Pancreas (tissue), 10 donors: ENCODE measurements at regions not wholly inside any gene's neighbourhood (a gene's known extent, or its start where the extent isn't known, plus 50 kb on each side); places are given as distances from the start of the nearest gene placed in this dataset.

Experiments
- ATAC-seq, 4 donors: fragments of 200-7000 bp; cut with Tn5 transposase; one replicate each; pipeline versions ENCODE4 v1.8.0 to v1.9.1; 2020; ENCODE audit warnings: mild to moderate bottlenecking in 4 of 4, moderate library complexity in 4 of 4
- DNase-seq, 6 donors: peaks; one replicate each; pipeline ENCODE4 v3.0.0-alpha.2; 2020
- FAIRE-seq: peaks from 2 replicates; lab custom pipeline; 2012; peaks lifted over from hg19 to GRCh38; lab: Jason Lieb, UNC
- H3K27ac ChIP-seq, 4 donors: fragments of 200-600 bp; sonication (generic); 1 replicate in 3 of 4; 2 replicates in 1 of 4; pipeline versions ENCODE4 v1.5.0 to v1.8.0; 2020
- H3K27me3 ChIP-seq, 4 donors: fragments of 200-600 bp; one replicate each; pipeline ENCODE4 v1.8.0; 2021
- H3K36me3 ChIP-seq, 3 donors: fragments of 200-600 bp; sonication (generic) in 1 of 3; one replicate each; pipeline versions ENCODE4 v1.5.0 to v1.8.0; 2020 to 2021
- H3K4me1 ChIP-seq, 3 donors: fragments of 200-600 bp; one replicate each; pipeline ENCODE4 v1.8.0; 2021
- H3K4me3 ChIP-seq, 4 donors: fragments of 200-600 bp; sonication (generic) in 2 of 4; one replicate each; pipeline versions ENCODE4 v1.5.0 to v1.8.0; 2020 to 2021
- H3K9me3 ChIP-seq, 4 donors: fragments of 200-600 bp; one replicate each; pipeline ENCODE4 v1.8.0; 2021
- WGBS, 2 donors: extraction: QIAGEN DNeasy Blood & Tissue Kit; methylation state at CpG; one replicate each; pipeline ENCODE4 v1.1.7; 2013; 5-methylcytosine and 5-hydroxymethylcytosine counted together
- intact Hi-C, 3 donors: fragments of 100-400 bp; cut with DNase I; formaldehyde crosslinking; loops; one replicate each; pipeline versions ENCODE4 v1.11.1 to v1.14.2; 2022
- TF ChIP-seq, protein P1 (sequence below), 4 donors: fragments of 200-600 bp; sonication (generic) in 3 of 4; IDR thresholded peaks; one replicate each; pipeline versions ENCODE4 v1.5.0 to v1.8.0; 2021; ENCODE audit warnings: antibody characterized with exemption in 4 of 4
- donor health status: healthy with polysubstance abuse.
- donor health status: DM: no; HTN: no; CAD: no; lungs with moderate emphysema.
- donor health status: DM: no; HTN: no; CAD: no.
- donor health status: control.
- donor health status: control.
- donor health status: Bipolar disorder and iron deficiency.
- donor health status: DM: yes; HTN: yes; CAD: no.
- donor health status: DM: no; HTN: no; CAD: no.
- donor health status: DM: no; HTN: no; CAD: no.
- donor health status: DM: yes; HTN: yes; CAD: no.

DNA sequence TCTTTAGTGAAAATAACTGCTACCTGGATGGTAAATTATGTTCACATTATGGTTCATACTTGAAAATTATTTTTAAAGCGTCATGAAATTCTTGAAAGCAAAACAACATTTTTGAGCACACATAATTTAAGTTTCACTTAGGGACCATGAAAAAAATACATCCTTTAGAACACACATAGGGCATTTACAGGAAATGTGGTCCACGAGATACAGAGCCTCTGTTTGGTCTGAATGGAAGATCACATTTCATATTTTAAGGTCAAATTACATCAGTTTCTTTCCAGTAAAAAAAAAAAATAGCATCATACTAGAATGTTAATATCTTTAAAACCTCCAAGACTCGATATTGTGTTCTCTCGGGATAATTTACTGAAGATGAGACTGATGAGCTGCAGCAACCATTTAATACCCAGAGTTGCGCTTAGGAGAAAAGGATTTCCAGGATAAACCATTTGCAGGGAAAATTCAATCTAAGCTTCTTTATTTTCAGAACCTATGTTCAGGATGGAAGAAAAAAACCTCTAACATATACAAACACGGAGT, 720.7 kb downstream of the DIAPH3 start:
- H3K27me3 ChIP-seq = no peaks in the 10 kb centered on the region
- DNase-seq (no peak), ATAC-seq (no peak), FAIRE-seq (no peak)
- H3K9me3 ChIP-seq = no peaks in the 10 kb centered on the region
- 76 to 85% methylated on average over 6 of the region's 6 CpGs for WGBS, 2 donors
- TF ChIP-seq, protein P1, sequence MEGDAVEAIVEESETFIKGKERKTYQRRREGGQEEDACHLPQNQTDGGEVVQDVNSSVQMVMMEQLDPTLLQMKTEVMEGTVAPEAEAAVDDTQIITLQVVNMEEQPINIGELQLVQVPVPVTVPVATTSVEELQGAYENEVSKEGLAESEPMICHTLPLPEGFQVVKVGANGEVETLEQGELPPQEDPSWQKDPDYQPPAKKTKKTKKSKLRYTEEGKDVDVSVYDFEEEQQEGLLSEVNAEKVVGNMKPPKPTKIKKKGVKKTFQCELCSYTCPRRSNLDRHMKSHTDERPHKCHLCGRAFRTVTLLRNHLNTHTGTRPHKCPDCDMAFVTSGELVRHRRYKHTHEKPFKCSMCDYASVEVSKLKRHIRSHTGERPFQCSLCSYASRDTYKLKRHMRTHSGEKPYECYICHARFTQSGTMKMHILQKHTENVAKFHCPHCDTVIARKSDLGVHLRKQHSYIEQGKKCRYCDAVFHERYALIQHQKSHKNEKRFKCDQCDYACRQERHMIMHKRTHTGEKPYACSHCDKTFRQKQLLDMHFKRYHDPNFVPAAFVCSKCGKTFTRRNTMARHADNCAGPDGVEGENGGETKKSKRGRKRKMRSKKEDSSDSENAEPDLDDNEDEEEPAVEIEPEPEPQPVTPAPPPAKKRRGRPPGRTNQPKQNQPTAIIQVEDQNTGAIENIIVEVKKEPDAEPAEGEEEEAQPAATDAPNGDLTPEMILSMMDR (IDR thresholded peaks at IDR 0.05) = no peak
- no peak overlapping the region for H3K4me3 ChIP-seq
- no peaks in the 10 kb centered on the region for H3K36me3 ChIP-seq
- peaks cover 0 to 5% (median 0%) of the 10 kb centered on the region in 3 donors for H3K4me1 ChIP-seq
- intact Hi-C loops = no loop called here
- H3K27ac ChIP-seq = no peak overlapping the region

DNA sequence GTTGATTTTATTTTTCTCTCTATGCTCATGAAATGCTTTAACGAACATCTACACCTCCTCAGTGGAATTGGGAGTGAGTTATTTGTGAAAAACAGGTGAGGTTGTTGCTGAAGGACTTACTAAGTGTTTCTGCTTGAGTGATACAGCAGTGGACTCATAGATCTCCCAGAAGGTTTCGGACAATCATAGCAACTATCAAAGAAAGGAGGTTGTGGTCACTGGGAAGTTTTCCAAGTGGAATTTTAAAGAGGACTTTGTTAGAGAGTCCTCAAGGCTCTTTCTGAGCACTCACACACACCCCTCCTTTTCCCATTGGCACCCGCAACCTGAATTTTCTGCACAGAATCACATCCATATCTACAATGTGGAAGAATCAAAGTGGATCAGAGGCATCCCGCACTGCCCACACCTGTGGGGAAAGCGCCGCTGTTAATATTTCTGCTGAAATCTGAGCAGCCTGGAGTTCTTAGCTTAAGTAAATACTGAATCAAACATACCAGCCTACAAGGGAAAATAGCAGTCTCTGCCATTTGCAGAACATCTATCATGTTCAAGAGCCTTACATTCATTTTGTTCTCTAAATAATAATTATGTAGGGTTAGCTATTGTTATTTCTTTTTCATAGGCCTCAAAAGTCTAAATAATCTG, 719.4 kb downstream of the DIAPH3 start:
- peak; percentile 60 to 96 (median 83) for ATAC-seq

DNA sequence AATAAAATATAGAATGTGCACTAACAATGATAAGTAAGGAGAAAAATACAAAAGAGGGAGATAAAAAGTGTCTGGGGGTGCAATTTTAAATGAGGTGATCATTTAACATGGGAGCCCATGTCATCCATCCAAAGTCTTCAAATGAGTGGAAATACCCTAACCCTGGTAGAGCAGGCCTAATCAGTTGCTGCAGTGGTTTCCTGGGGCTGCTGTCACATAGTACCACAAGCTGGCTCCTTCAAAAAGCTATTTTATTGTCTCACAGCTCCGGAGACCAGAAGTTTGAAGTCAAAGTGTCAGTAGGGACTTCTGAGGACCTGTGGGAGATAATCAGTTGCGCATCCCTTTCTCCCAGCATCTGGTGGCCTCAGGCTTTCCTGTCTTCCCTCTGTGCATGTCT, 717.9 kb downstream of the DIAPH3 start:
- H3K9me3 ChIP-seq = no peaks in the 10 kb centered on the region
- H3K4me3 ChIP-seq = no peak overlapping the region
- DNase-seq (no peak), FAIRE-seq (no peak), ATAC-seq (no peak)
- peaks cover 0 to 5% (median 0%) of the 10 kb centered on the region in 3 donors for H3K4me1 ChIP-seq
- intact Hi-C loops = no loop called here
- no peaks in the 10 kb centered on the region for H3K27me3 ChIP-seq
- WGBS, 2 donors = 93 to 95% methylated on average over 2 of the region's 2 CpGs
- no peak overlapping the region for H3K27ac ChIP-seq
- no peaks in the 10 kb centered on the region for H3K36me3 ChIP-seq
- TF ChIP-seq, protein P1 (IDR thresholded peaks at IDR 0.05) = no peak

More for the DNA sequence above, 719.4 kb downstream of the DIAPH3 start:
- Histone ChIP-seq H3K4me1 (peaks cover 0 to 5% (median 0%) of the 10 kb centered on the region in 3 donors), H3K27me3 (no peaks in the 10 kb centered on the region), H3K36me3 (no peaks in the 10 kb centered on the region), H3K9me3 (no peaks in the 10 kb centered on the region), H3K4me3 (no peak overlapping the region), H3K27ac (no peak overlapping the region)
- intact Hi-C loops = no loop called here
- TF ChIP-seq, protein P1 (IDR thresholded peaks at IDR 0.05) = no peak
- FAIRE-seq = no peak
- 24 to 34% methylated on average over 6 of the region's 6 CpGs for WGBS, 2 donors
- DNase-seq = no peak

DNA sequence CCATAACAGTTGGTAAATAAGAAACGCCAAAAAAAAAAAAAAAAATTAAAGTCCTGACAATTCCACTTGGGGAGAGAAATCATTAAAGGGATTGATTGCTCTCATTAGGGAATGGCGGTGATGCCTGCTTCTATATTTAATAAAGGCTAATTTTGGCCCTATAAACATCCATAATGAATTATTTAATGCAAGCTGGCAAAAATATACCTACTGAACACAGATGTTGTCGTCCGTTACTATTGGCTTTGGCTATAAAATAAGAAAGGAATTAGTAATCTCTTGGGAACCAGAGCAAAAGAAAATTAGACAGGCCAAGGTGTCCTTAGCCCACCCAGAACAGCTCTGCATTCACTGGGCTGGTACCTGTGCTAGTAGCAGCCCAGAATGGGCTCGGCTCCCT, 717.3 kb downstream of the DIAPH3 start:
- Histone ChIP-seq H3K27ac (no peak overlapping the region), H3K4me3 (no peak overlapping the region), H3K9me3 (no peaks in the 10 kb centered on the region), H3K36me3 (no peaks in the 10 kb centered on the region), H3K27me3 (no peaks in the 10 kb centered on the region), H3K4me1 (peaks cover 0 to 5% (median 0%) of the 10 kb centered on the region in 3 donors)
- ATAC-seq (no peak), DNase-seq (no peak), FAIRE-seq (no peak)
- TF ChIP-seq, protein P1 (IDR thresholded peaks at IDR 0.05) = no peak
- intact Hi-C loops = no loop called here
- WGBS, 2 donors = 91 to 92% methylated on average over 5 of the region's 5 CpGs

DNA sequence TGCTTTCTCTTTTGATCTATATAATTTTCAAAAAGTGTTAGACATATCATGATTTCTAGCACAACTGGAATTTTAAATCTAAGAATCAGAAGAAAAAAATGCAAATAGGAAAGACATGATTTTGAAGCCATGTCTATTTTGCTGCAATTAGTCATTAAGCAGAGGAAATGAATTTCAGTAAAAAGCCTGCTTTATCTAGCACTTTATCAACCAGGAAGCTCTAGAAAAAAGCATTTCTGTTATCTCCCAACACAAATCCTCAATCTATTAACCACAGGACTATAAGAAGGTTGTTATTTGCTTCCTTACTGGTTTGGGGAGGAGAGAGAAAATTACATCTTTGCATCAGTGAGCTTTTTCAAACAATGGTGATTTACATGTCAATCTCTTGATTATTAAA, 716.7 kb downstream of the DIAPH3 start:
- Histone ChIP-seq H3K27me3 (no peaks in the 10 kb centered on the region), H3K27ac (no peak overlapping the region), H3K4me3 (no peak overlapping the region), H3K9me3 (no peaks in the 10 kb centered on the region), H3K36me3 (no peaks in the 10 kb centered on the region), H3K4me1 (peaks cover 0 to 5% (median 0%) of the 10 kb centered on the region in 3 donors)
- ATAC-seq (no peak), DNase-seq (no peak), FAIRE-seq (no peak)
- intact Hi-C loops = no loop called here
- TF ChIP-seq, protein P1 (IDR thresholded peaks at IDR 0.05) = no peak
